Upper lobe of left lung (tissue), 4 donors: ENCODE measurements at regions not wholly inside any gene's neighbourhood (a gene's known extent, or its start where the extent isn't known, plus 50 kb on each side); places are given as distances from the start of the nearest gene placed in this dataset.

Experiments used
- EP300 ChIP-seq, 4 donors: sonication (generic); formaldehyde crosslinking; IDR thresholded peaks; one replicate each; pipeline ENCODE4 v1.5.1; 2017; ENCODE audit warnings: antibody characterized with exemption in 4 of 4, control low read depth in 2 of 4
- POLR2AphosphoS5 ChIP-seq, 2 donors: sonication (generic); formaldehyde crosslinking; IDR thresholded peaks; one replicate each; pipeline ENCODE4 v1.5.1; 2017; ENCODE audit warnings: antibody characterized with exemption in 2 of 2

- TF ChIP-seq EP300 (IDR thresholded peaks at IDR 0.05) (no peak), POLR2AphosphoS5 (IDR thresholded peaks at IDR 0.05) (no peak)
Observed at GRCh38 chr2:57343391-57344006, 703.1 kb upstream of the VRK2 start.
